GM12873 (cell line): ENCODE measurements at regions not wholly inside any gene's neighbourhood (a gene's known extent, or its start where the extent isn't known, plus 50 kb on each side); places are given as distances from the start of the nearest gene placed in this dataset.

Source experiments
- TF ChIP-seq, protein P1 (sequence below): IDR thresholded peaks from 2 replicates; pipeline ENCODE4 v1.5.1; 2012; ENCODE audit warnings: low read depth, mild to moderate bottlenecking, moderate library complexity, low read length, control low read depth; ENCODE audit not compliant: insufficient read depth; ENCODE audit errors: missing control alignments

DNA sequence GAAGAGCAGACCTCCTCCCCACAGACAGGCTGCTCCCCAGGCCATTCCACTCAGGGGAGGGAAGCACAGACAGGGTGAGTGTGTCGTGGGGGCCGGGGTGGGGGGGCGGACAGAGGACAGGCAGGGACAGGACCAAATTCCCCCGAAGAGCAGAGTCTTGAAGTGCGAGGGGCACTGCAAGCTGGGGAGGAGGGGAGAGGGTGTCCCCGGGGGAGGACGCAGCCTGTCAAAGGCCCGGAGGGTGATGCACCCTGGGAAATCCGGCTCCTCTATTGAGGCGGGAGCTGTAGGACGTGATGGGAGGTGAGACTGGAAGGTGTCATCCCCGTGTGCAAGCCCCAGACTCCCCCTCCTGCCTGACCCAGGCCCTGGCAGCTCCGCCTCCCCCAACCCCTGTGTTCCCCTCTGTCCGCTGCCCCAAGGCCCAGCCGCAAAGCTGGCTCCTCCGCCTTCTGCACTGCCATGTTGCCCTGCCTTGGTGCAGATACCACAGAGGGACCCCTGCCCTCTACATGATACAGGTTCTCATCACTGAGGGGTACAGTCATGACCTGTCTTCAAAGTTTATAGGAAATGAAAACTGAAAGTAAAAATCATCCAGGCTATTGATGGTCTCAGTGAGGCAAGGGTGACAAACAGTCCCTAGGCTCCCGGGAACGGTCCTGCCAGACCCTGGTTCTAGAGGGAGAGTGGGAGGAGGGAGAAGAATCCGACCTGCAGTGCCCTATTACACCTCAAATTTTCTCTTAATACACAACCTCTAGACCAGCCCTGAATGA lies 76.3 kb upstream of the IQSEC1 start:
- TF ChIP-seq, protein P1, sequence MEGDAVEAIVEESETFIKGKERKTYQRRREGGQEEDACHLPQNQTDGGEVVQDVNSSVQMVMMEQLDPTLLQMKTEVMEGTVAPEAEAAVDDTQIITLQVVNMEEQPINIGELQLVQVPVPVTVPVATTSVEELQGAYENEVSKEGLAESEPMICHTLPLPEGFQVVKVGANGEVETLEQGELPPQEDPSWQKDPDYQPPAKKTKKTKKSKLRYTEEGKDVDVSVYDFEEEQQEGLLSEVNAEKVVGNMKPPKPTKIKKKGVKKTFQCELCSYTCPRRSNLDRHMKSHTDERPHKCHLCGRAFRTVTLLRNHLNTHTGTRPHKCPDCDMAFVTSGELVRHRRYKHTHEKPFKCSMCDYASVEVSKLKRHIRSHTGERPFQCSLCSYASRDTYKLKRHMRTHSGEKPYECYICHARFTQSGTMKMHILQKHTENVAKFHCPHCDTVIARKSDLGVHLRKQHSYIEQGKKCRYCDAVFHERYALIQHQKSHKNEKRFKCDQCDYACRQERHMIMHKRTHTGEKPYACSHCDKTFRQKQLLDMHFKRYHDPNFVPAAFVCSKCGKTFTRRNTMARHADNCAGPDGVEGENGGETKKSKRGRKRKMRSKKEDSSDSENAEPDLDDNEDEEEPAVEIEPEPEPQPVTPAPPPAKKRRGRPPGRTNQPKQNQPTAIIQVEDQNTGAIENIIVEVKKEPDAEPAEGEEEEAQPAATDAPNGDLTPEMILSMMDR, result no peak

- TF ChIP-seq, protein P1, result no peak
Measured at GRCh38 chr3:13148561-13149329, 75.5 kb upstream of the IQSEC1 start.

DNA sequence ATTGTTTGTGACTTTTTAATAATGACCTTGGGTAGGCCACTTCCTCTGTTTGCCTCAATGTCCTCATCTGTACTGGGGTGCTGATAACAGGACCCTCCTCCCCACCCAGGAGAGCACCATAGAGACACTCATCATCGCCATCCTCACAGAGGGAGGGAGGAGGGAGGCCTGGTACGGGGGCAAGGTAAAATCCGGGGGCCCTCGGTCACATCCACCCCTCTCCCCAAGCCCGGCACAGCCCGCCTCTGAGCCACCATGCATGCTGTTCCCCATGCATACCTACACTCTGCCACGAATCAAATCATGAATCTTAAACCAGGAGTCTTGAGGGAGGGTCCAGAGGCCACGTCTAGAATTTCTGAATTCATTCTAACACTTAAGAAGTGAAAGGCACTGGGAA lies 74.9 kb upstream of the IQSEC1 start:
- TF ChIP-seq, protein P1, result no peak

DNA sequence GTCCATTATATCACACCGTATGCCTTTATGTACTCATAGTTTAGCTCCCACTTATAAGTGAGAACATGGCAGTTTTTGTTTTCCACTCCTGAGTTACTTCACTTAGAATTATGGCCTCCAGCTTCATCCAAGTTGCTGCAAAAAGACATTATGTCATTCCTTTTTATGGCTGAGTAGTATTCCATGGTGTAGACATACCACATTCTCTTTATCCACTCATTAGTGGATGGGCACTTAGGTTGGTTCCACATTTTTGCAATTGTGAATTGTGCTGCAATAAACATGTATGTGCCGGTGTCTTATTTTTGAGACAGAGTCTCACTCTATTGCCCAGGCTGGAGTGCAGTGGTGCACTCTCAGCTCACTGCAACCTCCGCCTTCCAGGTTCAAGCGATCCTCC lies 74.1 kb upstream of the IQSEC1 start:
- TF ChIP-seq, protein P1, result no peak

DNA sequence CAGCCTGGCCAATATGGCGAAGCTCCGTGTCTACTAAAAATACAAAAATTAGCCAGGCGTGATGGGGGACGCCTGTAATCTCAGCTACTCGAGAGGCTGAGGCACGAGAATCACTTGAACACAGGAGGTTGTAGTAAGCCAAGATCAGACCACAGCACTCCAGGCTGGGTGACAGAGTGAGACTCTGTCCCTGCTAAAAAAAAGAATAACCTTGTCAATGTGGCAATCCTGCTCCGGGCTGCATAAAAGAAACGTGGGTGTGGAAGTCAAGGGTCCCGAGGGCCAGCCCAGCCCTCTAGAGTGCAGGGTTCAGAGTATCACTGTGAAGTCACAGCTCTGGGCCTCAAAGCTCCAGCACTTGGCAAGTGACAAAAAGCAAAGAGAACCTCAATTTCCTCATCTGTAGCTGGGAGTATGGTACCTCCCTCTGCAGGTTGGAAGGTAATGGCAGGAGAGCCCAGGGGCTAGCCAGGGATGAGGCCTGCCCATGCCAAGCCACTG lies 73.5 kb upstream of the IQSEC1 start:
- TF ChIP-seq, protein P1, result no peak

- TF ChIP-seq, protein P1, result no peak
Measured at GRCh38 chr3:13145826-13146642, 72.8 kb upstream of the IQSEC1 start.
